ENCODE measurements at regions not wholly inside any gene's neighbourhood (a gene's known extent, or its start where the extent isn't known, plus 50 kb on each side); places are given as distances from the start of the nearest gene placed in this dataset.

GRCh38 chr5:40353442-40353841 is 326.3 kb upstream of the PTGER4 start:
- TF ChIP-seq EZH2phosphoT487 (IDR thresholded peaks at IDR 0.05; ENCODE audit: low read length) (no peak), CTCF (IDR thresholded peaks at IDR 0.05; ENCODE audit: low read length) (no peak)

Data from MM.1S (cell line).